ENCODE measurements at regions not wholly inside any gene's neighbourhood (a gene's known extent, or its start where the extent isn't known, plus 50 kb on each side); places are given as distances from the start of the nearest gene placed in this dataset.

DNA sequence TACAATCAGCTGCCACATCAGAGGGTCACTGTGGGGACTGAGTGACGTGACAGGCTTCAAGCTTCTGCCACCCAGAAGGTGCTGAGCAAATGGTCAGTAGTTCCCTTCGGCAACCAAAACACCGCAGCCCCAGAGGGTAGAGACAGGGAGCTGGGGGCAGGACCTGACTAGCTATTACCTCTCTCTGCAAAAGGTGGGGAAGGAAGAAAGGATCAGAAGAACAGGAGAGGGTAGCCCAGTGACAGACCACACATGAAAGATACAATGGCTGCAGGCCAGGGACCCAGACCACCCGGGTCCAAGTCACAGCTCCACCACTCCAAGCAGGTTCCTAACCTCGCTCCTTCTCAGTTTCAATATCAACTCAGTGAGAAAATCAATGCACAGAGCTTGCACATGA, 377.1 kb downstream of the NPHP4 start:
- TF ChIP-seq, protein P1, sequence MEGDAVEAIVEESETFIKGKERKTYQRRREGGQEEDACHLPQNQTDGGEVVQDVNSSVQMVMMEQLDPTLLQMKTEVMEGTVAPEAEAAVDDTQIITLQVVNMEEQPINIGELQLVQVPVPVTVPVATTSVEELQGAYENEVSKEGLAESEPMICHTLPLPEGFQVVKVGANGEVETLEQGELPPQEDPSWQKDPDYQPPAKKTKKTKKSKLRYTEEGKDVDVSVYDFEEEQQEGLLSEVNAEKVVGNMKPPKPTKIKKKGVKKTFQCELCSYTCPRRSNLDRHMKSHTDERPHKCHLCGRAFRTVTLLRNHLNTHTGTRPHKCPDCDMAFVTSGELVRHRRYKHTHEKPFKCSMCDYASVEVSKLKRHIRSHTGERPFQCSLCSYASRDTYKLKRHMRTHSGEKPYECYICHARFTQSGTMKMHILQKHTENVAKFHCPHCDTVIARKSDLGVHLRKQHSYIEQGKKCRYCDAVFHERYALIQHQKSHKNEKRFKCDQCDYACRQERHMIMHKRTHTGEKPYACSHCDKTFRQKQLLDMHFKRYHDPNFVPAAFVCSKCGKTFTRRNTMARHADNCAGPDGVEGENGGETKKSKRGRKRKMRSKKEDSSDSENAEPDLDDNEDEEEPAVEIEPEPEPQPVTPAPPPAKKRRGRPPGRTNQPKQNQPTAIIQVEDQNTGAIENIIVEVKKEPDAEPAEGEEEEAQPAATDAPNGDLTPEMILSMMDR (IDR thresholded peaks at IDR 0.05) = no peak
- no peak for TF ChIP-seq POLR2A (IDR thresholded peaks at IDR 0.05)

All from heart left ventricle (tissue), 13 donors.